Trophoblast cell (in vitro differentiated cells and primary cell): ENCODE measurements at regions not wholly inside any gene's neighbourhood (a gene's known extent, or its start where the extent isn't known, plus 50 kb on each side); places are given as distances from the start of the nearest gene placed in this dataset.

ENCODE experiments used
- DNase-seq, 2 donors: peaks; one replicate each; pipeline ENCODE4 v3.0.0-alpha.2; 2016
- H2AFZ ChIP-seq: 2 replicates; pipeline ENCODE4 v1.6.1; 2013; ENCODE audit warnings: low read length, moderate library complexity, mild to moderate bottlenecking; ENCODE audit not compliant: insufficient read depth, poor library complexity
- H2AK5ac ChIP-seq: 2 replicates; pipeline ENCODE4 v1.6.1; 2013; ENCODE audit warnings: mild to moderate bottlenecking, low read length
- H2BK120ac ChIP-seq: 2 replicates; pipeline ENCODE4 v1.6.1; 2013; ENCODE audit warnings: low read length, mild to moderate bottlenecking, moderate library complexity; ENCODE audit not compliant: insufficient read depth, poor library complexity
- H2BK12ac ChIP-seq: 2 replicates; pipeline ENCODE4 v1.6.1; 2013; ENCODE audit warnings: mild to moderate bottlenecking, low read length, moderate library complexity
- H2BK5ac ChIP-seq: 2 replicates; pipeline ENCODE4 v1.6.1; 2013; ENCODE audit warnings: low read length, low read depth, moderate library complexity, mild to moderate bottlenecking; ENCODE audit not compliant: poor library complexity
- H3K14ac ChIP-seq: 2 replicates; pipeline ENCODE4 v1.6.1; 2013; ENCODE audit warnings: mild to moderate bottlenecking, low read length
- H3K18ac ChIP-seq: 2 replicates; pipeline ENCODE4 v1.6.1; 2013; ENCODE audit warnings: mild to moderate bottlenecking, low read length
- H3K23ac ChIP-seq: 2 replicates; pipeline ENCODE4 v1.6.1; 2013; ENCODE audit warnings: low read length
- H3K27ac ChIP-seq: 2 replicates; pipeline ENCODE4 v1.5.1; 2013; ENCODE audit warnings: low read depth, mild to moderate bottlenecking, inconsistent platforms, low read length, moderate library complexity
- H3K27me3 ChIP-seq: 2 replicates; pipeline ENCODE4 v1.6.1; 2013; ENCODE audit warnings: inconsistent platforms, mild to moderate bottlenecking, low read length, moderate library complexity; ENCODE audit not compliant: insufficient read depth
- H3K36me3 ChIP-seq, 2 experiments: 1 replicate in 1 of 2; 2 replicates in 1 of 2; pipeline ENCODE4 v1.6.1; 2013; ENCODE audit warnings: low read length in 2 of 2, mild to moderate bottlenecking in 2 of 2, moderate library complexity in 1 of 2; ENCODE audit not compliant: insufficient read depth in 2 of 2, control insufficient read depth in 1 of 2
- H3K4ac ChIP-seq: 2 replicates; pipeline ENCODE4 v1.6.1; 2013; ENCODE audit warnings: low read depth, mild to moderate bottlenecking, low read length, moderate library complexity
- H3K4me1 ChIP-seq, 2 experiments: 1 replicate in 1 of 2; 2 replicates in 1 of 2; pipeline ENCODE4 v1.6.1; 2013; ENCODE audit warnings: low read length in 2 of 2, mild to moderate bottlenecking in 2 of 2, moderate library complexity in 1 of 2; ENCODE audit not compliant: insufficient read depth in 2 of 2, control insufficient read depth in 1 of 2
- H3K4me2 ChIP-seq: 2 replicates; pipeline ENCODE4 v1.6.1; 2013; ENCODE audit warnings: inconsistent platforms, mild to moderate bottlenecking, low read length, moderate library complexity
- H3K4me3 ChIP-seq: 2 replicates; pipeline ENCODE4 v1.5.1; 2013; ENCODE audit warnings: mild to moderate bottlenecking, low read depth, low read length, inconsistent platforms
- H3K79me1 ChIP-seq: one replicate; pipeline ENCODE4 v1.6.1; 2013; ENCODE audit warnings: low read length
- H3K79me2 ChIP-seq: 2 replicates; pipeline ENCODE4 v1.6.1; 2013; ENCODE audit warnings: low read length, mild to moderate bottlenecking; ENCODE audit not compliant: control insufficient read depth, insufficient read depth, poor library complexity
- H3K9ac ChIP-seq: 2 replicates; pipeline ENCODE4 v1.6.1; 2013; ENCODE audit warnings: mild to moderate bottlenecking, low read length
- H3K9me3 ChIP-seq: 2 replicates; pipeline ENCODE4 v1.6.1; 2013; ENCODE audit warnings: low read depth, mild to moderate bottlenecking, control low read depth, inconsistent platforms, low read length; ENCODE audit not compliant: insufficient read depth
- H4K12ac ChIP-seq: 2 replicates; pipeline ENCODE4 v1.6.1; 2013; ENCODE audit warnings: low read depth, mild to moderate bottlenecking, low read length, moderate library complexity
- H4K8ac ChIP-seq: 2 replicates; pipeline ENCODE4 v1.6.1; 2013; ENCODE audit warnings: low read depth, mild to moderate bottlenecking, low read length, moderate library complexity
- H4K91ac ChIP-seq: one replicate; pipeline ENCODE4 v1.6.1; 2013; ENCODE audit warnings: low read depth, mild to moderate bottlenecking, low read length, moderate library complexity
- WGBS: extraction: QIAGEN DNeasy Blood & Tissue Kit; methylation state at CpG from one replicate; pipeline ENCODE4 v1.1.7; 2013; ENCODE audit warnings: missing lambda C conversion rate; ENCODE audit not compliant: insufficient read length, insufficient coverage; ENCODE audit errors: extremely low coverage; 5-methylcytosine and 5-hydroxymethylcytosine counted together

DNA sequence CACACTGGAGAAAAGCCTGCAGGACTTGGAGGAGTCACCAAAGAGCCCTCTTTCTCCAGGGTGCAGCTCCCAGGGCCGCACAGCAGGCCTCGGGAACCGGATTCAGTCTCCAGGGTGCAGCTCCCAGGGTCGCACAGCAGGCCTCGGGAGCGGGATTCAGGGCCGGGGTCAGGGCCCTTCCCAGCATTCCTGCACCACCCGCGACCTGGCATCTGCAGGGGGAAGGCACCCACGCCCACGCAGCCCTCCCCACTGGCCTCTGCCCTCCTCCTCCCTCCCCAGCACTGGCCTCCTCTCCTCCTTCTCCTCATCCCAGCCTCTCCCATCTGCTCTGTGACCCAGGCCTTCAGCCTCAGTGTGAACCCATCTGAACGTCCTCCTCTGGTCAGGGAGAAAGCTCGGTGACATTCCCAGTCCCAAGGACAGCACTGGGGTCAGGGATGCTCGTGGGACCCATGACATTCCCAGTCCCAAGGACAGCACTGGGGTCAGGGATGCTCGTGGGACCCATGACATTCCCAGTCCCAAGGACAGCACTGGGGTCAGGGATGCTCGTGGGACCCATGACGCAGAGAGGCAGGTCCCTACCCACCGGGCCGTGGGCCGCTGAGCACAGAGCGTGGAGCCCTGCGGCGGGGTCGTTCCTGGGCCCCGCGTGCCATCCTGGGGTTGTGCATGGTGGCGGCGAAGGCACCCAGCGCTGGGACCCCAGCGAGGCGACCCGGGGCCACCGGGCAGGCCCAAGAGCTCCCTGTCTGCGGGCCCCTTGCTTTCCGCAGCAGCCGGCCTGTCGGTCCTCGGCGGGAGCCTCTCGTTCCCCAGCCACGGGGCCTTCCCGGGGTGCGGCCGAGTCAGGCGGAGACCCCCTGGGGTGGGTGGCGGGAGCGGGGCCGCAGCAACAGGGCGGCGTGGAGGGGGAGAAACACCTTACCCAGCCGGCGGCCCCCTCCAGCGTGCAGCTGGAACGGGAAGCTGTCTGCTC is 550.2 kb upstream of the SALL3 start:
- Histone ChIP-seq H3K9ac (no peak overlapping the region), H3K4ac (no peak overlapping the region), H3K79me1 (no peaks in the 10 kb centered on the region), H3K18ac (no peak overlapping the region), H2BK12ac (no peak overlapping the region), H3K36me3 (no peaks in the 10 kb centered on the region), H2AFZ (no peak overlapping the region), H3K4me3 (no peak overlapping the region), H4K91ac (no peak overlapping the region), H3K14ac (no peak overlapping the region), H3K4me1 (no peaks in the 10 kb centered on the region), H3K79me2 (no peaks in the 10 kb centered on the region), H2AK5ac (no peak overlapping the region), H3K9me3 (peaks cover 8% of the 10 kb centered on the region), H2BK120ac (no peak overlapping the region), H3K27me3 (no peaks in the 10 kb centered on the region), H3K27ac (no peak overlapping the region), H4K12ac (no peak overlapping the region), H2BK5ac (no peak overlapping the region), H4K8ac (no peak overlapping the region), H3K23ac (no peak overlapping the region), H3K4me2 (no peak overlapping the region)
- no CpG with 5 or more reads among the region's 54 CpGs for WGBS
- DNase-seq, result no peak

DNA sequence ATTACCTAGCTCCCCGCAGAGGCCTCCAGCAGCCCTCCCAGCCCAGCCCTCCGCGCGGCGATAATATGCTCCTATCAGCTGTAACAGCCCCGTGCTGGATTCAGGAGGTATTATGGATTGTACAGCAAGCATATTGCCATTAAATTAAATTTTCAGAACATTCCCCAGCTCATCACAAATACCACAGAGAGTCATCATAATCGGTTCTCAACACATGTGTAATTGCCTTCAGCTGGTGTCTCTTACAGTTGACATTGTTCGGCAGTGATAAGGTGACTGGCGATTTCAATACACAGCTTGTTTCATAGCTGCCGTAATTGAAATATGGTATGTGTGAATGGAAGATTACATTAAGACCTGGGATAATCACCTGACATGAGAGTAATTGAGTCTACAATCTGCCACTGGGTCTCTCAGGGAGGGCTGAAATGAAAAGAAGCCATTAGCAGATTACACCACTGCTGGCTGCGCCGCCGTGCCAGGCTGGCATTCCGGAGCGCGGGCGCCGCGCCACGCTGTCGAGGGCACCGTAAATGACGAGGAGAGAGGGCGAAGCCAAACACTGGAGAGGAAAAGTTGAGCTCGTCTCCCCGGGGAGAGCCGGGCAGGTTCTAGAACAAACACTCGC is 549.4 kb upstream of the SALL3 start:
- H4K8ac ChIP-seq, result no peak overlapping the region
- H2BK12ac ChIP-seq, result no peak overlapping the region
- no peak overlapping the region for H3K23ac ChIP-seq
- H2BK5ac ChIP-seq, result no peak overlapping the region
- no peak overlapping the region for H4K91ac ChIP-seq
- H3K79me1 ChIP-seq, result no peaks in the 10 kb centered on the region
- H3K27ac ChIP-seq, result no peak overlapping the region
- no peak overlapping the region for H3K9ac ChIP-seq
- no peak overlapping the region for H3K4me2 ChIP-seq
- no peak overlapping the region for H4K12ac ChIP-seq
- H2BK120ac ChIP-seq, result no peak overlapping the region
- no peaks in the 10 kb centered on the region for H3K36me3 ChIP-seq
- H3K18ac ChIP-seq, result no peak overlapping the region
- no peaks in the 10 kb centered on the region for H3K4me1 ChIP-seq
- H3K27me3 ChIP-seq, result no peaks in the 10 kb centered on the region
- H2AK5ac ChIP-seq, result no peak overlapping the region
- H3K14ac ChIP-seq, result no peak overlapping the region
- DNase-seq, result no peak
- H3K9me3 ChIP-seq, result peaks cover 8% of the 10 kb centered on the region
- H2AFZ ChIP-seq, result no peak overlapping the region
- H3K79me2 ChIP-seq, result no peaks in the 10 kb centered on the region
- H3K4me3 ChIP-seq, result no peak overlapping the region
- no CpG with 5 or more reads among the region's 28 CpGs for whole genome bisulfite sequencing
- H3K4ac ChIP-seq, result no peak overlapping the region

DNA sequence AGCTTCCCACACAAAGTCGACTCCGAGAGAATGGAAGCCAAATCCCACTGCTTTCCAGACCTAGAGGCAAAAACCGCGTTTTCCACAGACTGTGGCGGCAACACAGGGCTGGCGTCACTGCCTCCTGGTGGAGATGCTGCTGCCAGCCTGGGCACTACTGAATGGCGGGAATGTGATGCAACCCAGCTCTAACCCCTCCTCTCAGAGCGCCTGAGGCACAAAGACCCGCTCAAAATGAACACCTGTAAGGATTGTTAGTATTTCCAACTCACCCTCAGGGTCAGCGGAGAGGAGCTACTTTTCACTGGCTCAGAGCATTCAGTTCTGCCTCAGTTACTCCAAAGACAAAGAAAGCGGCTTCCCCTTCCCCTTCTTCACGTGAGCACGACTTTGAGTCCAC is 548.0 kb upstream of the SALL3 start:
- Histone ChIP-seq H4K91ac (no peak overlapping the region), H3K9ac (no peak overlapping the region), H3K23ac (no peak overlapping the region), H3K79me2 (no peaks in the 10 kb centered on the region), H3K18ac (no peak overlapping the region), H3K36me3 (no peaks in the 10 kb centered on the region), H3K4me2 (no peak overlapping the region), H3K4ac (no peak overlapping the region), H3K9me3 (peaks cover 8% of the 10 kb centered on the region), H2AFZ (no peak overlapping the region), H3K4me1 (no peaks in the 10 kb centered on the region), H3K4me3 (no peak overlapping the region), H4K12ac (no peak overlapping the region), H2AK5ac (no peak overlapping the region), H2BK5ac (no peak overlapping the region), H2BK120ac (no peak overlapping the region), H3K79me1 (no peaks in the 10 kb centered on the region), H2BK12ac (no peak overlapping the region), H4K8ac (no peak overlapping the region), H3K27ac (no peak overlapping the region), H3K14ac (no peak overlapping the region), H3K27me3 (no peaks in the 10 kb centered on the region)
- DNase-seq, result no peak
- WGBS, result no CpG with 5 or more reads among the region's 13 CpGs

- H3K9me3 ChIP-seq, result peaks cover 10% of the 10 kb centered on the region
Observed at GRCh38 chr18:78433562-78433961, 546.1 kb upstream of the SALL3 start.

More at GRCh38 chr18:78433562-78433961, 546.1 kb upstream of the SALL3 start:
- WGBS, result no CpG with 5 or more reads among the region's 9 CpGs
- Histone ChIP-seq H3K27me3 (no peaks in the 10 kb centered on the region), H2AFZ (no peak overlapping the region), H3K9ac (no peak overlapping the region), H3K4ac (no peak overlapping the region), H2BK12ac (no peak overlapping the region), H3K23ac (no peak overlapping the region), H3K79me2 (no peaks in the 10 kb centered on the region), H2AK5ac (no peak overlapping the region), H4K12ac (no peak overlapping the region), H3K4me1 (no peaks in the 10 kb centered on the region), H3K79me1 (no peaks in the 10 kb centered on the region), H4K91ac (no peak overlapping the region), H3K4me3 (no peak overlapping the region), H3K4me2 (no peak overlapping the region), H3K18ac (no peak overlapping the region), H2BK5ac (no peak overlapping the region), H3K27ac (no peak overlapping the region), H4K8ac (no peak overlapping the region), H3K14ac (no peak overlapping the region), H2BK120ac (no peak overlapping the region), H3K36me3 (no peaks in the 10 kb centered on the region)
- DNase-seq, result no peak
